Neuronal stem cell (in vitro differentiated cells): ENCODE measurements at regions not wholly inside any gene's neighbourhood (a gene's known extent, or its start where the extent isn't known, plus 50 kb on each side); places are given as distances from the start of the nearest gene placed in this dataset.
A peak's percentile ranks its signal among the peaks of the same experiment; 100 is the strongest.

ENCODE experiments used
- DNase-seq: peaks from one replicate; pipeline ENCODE4 v3.0.0-alpha.2; 2013; ENCODE audit warnings: low spot score
- H2AFZ ChIP-seq: one replicate; pipeline ENCODE4 v1.6.1; 2013; ENCODE audit warnings: mild to moderate bottlenecking, low read length, inconsistent platforms
- H2AK5ac ChIP-seq: 2 replicates; pipeline ENCODE4 v1.6.1; 2013; ENCODE audit warnings: low read depth, mild to moderate bottlenecking, inconsistent platforms, low read length, moderate library complexity, mixed read lengths
- H2BK120ac ChIP-seq: 2 replicates; pipeline ENCODE4 v1.6.1; 2013; ENCODE audit warnings: low read depth, mild to moderate bottlenecking, inconsistent platforms, low read length, moderate library complexity, mixed read lengths
- H2BK12ac ChIP-seq: one replicate; pipeline ENCODE4 v1.6.1; 2013; ENCODE audit warnings: low read length, inconsistent platforms
- H2BK15ac ChIP-seq: 2 replicates; pipeline ENCODE4 v1.6.1; 2013; ENCODE audit warnings: mild to moderate bottlenecking, low read length, inconsistent platforms, mixed read lengths
- H2BK5ac ChIP-seq: one replicate; pipeline ENCODE4 v1.6.1; 2013; ENCODE audit warnings: inconsistent platforms, mild to moderate bottlenecking, low read length, moderate library complexity
- H3K14ac ChIP-seq: one replicate; pipeline ENCODE4 v1.6.1; 2013; ENCODE audit warnings: low read length, inconsistent platforms
- H3K18ac ChIP-seq: 2 replicates; pipeline ENCODE4 v1.6.1; 2013; ENCODE audit warnings: low read length, inconsistent platforms
- H3K23ac ChIP-seq: 2 replicates; pipeline ENCODE4 v1.6.1; 2013; ENCODE audit warnings: low read depth, mild to moderate bottlenecking, mixed read lengths, low read length, inconsistent platforms; ENCODE audit not compliant: poor library complexity
- H3K27ac ChIP-seq: replicated peaks from 3 replicates; pipeline ENCODE4 v1.5.1; 2013; ENCODE audit warnings: low read length, inconsistent platforms
- H3K27me3 ChIP-seq, 3 experiments: 2 replicates each; pipeline ENCODE4 v1.6.1; 2013; ENCODE audit warnings: low read length in 3 of 3, mild to moderate bottlenecking in 2 of 3, inconsistent platforms in 1 of 3, low read depth in 1 of 3, mixed read lengths in 1 of 3, moderate library complexity in 1 of 3; ENCODE audit not compliant: control insufficient read depth in 3 of 3, insufficient read depth in 3 of 3
- H3K36me3 ChIP-seq, 2 donors: replicated peaks in 1 of 2; 2 replicates each; pipeline ENCODE4 v1.6.1; 2013; ENCODE audit warnings: low read length in 2 of 2; ENCODE audit not compliant: control insufficient read depth in 2 of 2, insufficient read depth in 2 of 2
- H3K4ac ChIP-seq: 2 replicates; pipeline ENCODE4 v1.6.1; 2013; ENCODE audit warnings: inconsistent platforms, mild to moderate bottlenecking, low read length, moderate library complexity
- H3K4me1 ChIP-seq, 2 donors: 1 replicate in 1 of 2; 2 replicates in 1 of 2; pipeline ENCODE4 v1.6.1; 2013; ENCODE audit warnings: low read length in 2 of 2, low read depth in 1 of 2; ENCODE audit not compliant: control insufficient read depth in 2 of 2, insufficient read depth in 1 of 2
- H3K4me2 ChIP-seq: one replicate; pipeline ENCODE4 v1.6.1; 2013; ENCODE audit warnings: mild to moderate bottlenecking, low read length, inconsistent platforms; ENCODE audit not compliant: insufficient read depth, poor library complexity, severe bottlenecking
- H3K4me3 ChIP-seq, 2 donors: 2 replicates each; pipeline ENCODE4 v1.5.1; 2013; ENCODE audit warnings: low read length in 2 of 2, mild to moderate bottlenecking in 2 of 2, inconsistent platforms in 1 of 2, moderate library complexity in 1 of 2
- H3K79me1 ChIP-seq: one replicate; pipeline ENCODE4 v1.6.1; 2013; ENCODE audit warnings: low read depth, mild to moderate bottlenecking, inconsistent platforms, low read length, moderate library complexity
- H3K9ac ChIP-seq: one replicate; pipeline ENCODE4 v1.6.1; 2013; ENCODE audit warnings: mild to moderate bottlenecking, low read depth, low read length, inconsistent platforms; ENCODE audit not compliant: poor library complexity
- H3K9me3 ChIP-seq, 2 donors: replicated peaks in 1 of 2; 2 replicates each; pipeline versions ENCODE3 to v1.6.1; 2013; ENCODE audit warnings: low read length in 2 of 2, mild to moderate bottlenecking in 2 of 2, inconsistent platforms in 1 of 2, low read depth in 1 of 2, mixed read lengths in 1 of 2, moderate library complexity in 1 of 2; ENCODE audit not compliant: control insufficient read depth in 2 of 2, insufficient read depth in 1 of 2
- H4K8ac ChIP-seq: one replicate; pipeline ENCODE4 v1.6.1; 2013; ENCODE audit warnings: low read depth, mild to moderate bottlenecking, inconsistent platforms, low read length, moderate library complexity
- H4K91ac ChIP-seq: one replicate; pipeline ENCODE4 v1.6.1; 2013; ENCODE audit warnings: low read length, low read depth, mild to moderate bottlenecking, inconsistent platforms; ENCODE audit not compliant: poor library complexity
- WGBS, 2 donors: extraction: QIAGEN DNeasy Blood & Tissue Kit; methylation state at CpG; one replicate each; pipeline ENCODE4 v1.1.7; 2013; ENCODE audit warnings: missing lambda C conversion rate in 2 of 2, mixed read lengths in 1 of 2; ENCODE audit not compliant: insufficient read length in 2 of 2, insufficient replicate concordance in 1 of 2; ENCODE audit errors: extremely low coverage in 2 of 2; 5-methylcytosine and 5-hydroxymethylcytosine counted together

DNA sequence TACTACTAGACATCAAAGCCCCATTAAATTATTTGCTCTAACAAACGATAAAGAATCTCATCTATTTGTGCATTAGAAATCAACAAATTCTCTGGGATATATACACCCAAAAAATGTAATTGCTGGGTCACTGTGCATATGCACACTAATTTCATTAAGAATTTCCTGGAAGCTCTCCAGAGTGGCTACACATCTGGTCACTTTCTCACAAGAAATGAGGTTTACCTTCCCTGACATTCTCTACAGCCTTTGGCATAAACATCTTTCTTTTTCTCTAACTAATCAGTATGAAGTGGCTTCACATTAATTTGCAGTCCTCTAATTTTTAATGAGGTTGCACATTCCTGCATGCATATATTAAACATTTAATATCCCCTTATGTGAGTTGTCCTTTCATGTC, 150.8 kb upstream of the ANO5 start:
- Histone ChIP-seq H3K4me2 (no peak overlapping the region), H2AFZ (no peak overlapping the region), H3K18ac (no peak overlapping the region), H3K9me3 (no peaks in the 10 kb centered on the region), H3K9ac (no peak overlapping the region), H3K4ac (no peak overlapping the region), H2BK12ac (no peak overlapping the region), H3K79me1 (no peaks in the 10 kb centered on the region), H3K23ac (no peak overlapping the region), H3K36me3 (no peaks in the 10 kb centered on the region), H4K8ac (no peak overlapping the region), H2AK5ac (no peak overlapping the region), H3K14ac (no peak overlapping the region), H3K4me1 (no peaks in the 10 kb centered on the region), H3K27me3 (no peaks in the 10 kb centered on the region), H3K27ac (no peak overlapping the region), H2BK5ac (no peak overlapping the region), H4K91ac (no peak overlapping the region), H2BK120ac (no peak overlapping the region), H3K4me3 (no peak overlapping the region), H2BK15ac (no peak overlapping the region)
- WGBS, 2 donors = no CpG with 5 or more reads among the region's 1 CpG
- no peak for DNase-seq

DNA sequence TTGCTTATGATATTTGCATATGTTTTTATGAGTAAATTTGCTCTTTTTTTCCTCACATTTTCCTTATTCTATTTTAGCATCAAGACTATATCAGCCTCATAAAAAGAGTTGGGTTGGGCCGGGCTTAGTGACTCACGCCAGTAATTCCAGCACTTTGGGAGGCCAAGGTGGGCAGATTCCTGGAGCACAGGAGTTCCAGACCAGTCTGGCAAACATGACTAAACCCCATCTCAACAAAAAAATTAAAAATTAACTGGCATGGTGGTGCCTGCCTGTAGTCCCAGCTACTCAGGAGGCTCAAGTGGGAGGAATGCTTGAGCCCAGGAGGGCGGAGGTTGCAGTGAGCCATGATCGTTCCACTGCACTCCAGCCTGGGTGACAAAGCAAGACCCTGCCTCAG, 148.8 kb upstream of the ANO5 start:
- Histone ChIP-seq H4K91ac (no peak overlapping the region), H3K18ac (no peak overlapping the region), H3K14ac (no peak overlapping the region), H2BK120ac (no peak overlapping the region), H3K4me2 (no peak overlapping the region), H3K36me3 (no peaks in the 10 kb centered on the region), H3K4me1 (no peaks in the 10 kb centered on the region), H2AFZ (no peak overlapping the region), H3K4ac (no peak overlapping the region), H3K9ac (no peak overlapping the region), H3K4me3 (no peak overlapping the region), H3K23ac (no peak overlapping the region), H4K8ac (no peak overlapping the region), H3K27ac (no peak overlapping the region), H3K9me3 (no peaks in the 10 kb centered on the region), H3K27me3 (no peaks in the 10 kb centered on the region), H2AK5ac (no peak overlapping the region), H2BK12ac (no peak overlapping the region), H2BK15ac (no peak overlapping the region), H3K79me1 (no peaks in the 10 kb centered on the region), H2BK5ac (no peak overlapping the region)
- no peak for DNase-seq
- WGBS, 2 donors = no CpG with 5 or more reads among the region's 4 CpGs

DNA sequence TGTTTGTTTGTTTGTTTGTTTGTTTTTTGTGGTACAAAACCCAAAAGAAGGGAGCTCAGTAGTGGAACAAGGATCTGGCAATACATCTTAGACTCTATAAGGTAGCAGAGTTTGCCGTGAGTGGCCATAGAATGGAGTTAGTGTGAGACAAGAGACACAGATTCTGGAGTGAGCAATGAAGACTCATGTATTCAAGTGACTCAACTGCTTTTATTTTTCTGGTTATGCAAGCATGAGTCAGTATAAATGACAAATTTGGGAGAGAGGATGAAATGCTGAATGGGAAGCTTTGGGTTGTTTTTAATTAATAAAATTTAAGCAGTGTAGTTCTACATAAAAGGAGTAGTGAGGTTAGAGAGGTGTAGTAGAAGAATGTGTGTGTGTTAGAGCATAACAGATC, 143.6 kb upstream of the ANO5 start:
- H2BK15ac ChIP-seq = no peak overlapping the region
- H4K8ac ChIP-seq = no peak overlapping the region
- no peak overlapping the region for H3K14ac ChIP-seq
- no peak for DNase-seq
- no peak overlapping the region for H2BK5ac ChIP-seq
- H3K4me2 ChIP-seq = no peak overlapping the region
- no peak overlapping the region for H2AFZ ChIP-seq
- H3K79me1 ChIP-seq = no peaks in the 10 kb centered on the region
- no peaks in the 10 kb centered on the region for H3K4me1 ChIP-seq
- no peak overlapping the region for H3K23ac ChIP-seq
- no peak overlapping the region for H4K91ac ChIP-seq
- no peak overlapping the region for H3K18ac ChIP-seq
- no peaks in the 10 kb centered on the region for H3K9me3 ChIP-seq
- no CpG with 5 or more reads among the region's 1 CpG for WGBS, 2 donors
- H3K9ac ChIP-seq = no peak overlapping the region
- no peaks in the 10 kb centered on the region for H3K27me3 ChIP-seq
- no peaks in the 10 kb centered on the region for H3K36me3 ChIP-seq
- H2BK120ac ChIP-seq = no peak overlapping the region
- no peak overlapping the region for H2BK12ac ChIP-seq
- H3K4me3 ChIP-seq = no peak overlapping the region
- no peak overlapping the region for H2AK5ac ChIP-seq
- H3K4ac ChIP-seq = no peak overlapping the region
- H3K27ac ChIP-seq = no peak overlapping the region

DNA sequence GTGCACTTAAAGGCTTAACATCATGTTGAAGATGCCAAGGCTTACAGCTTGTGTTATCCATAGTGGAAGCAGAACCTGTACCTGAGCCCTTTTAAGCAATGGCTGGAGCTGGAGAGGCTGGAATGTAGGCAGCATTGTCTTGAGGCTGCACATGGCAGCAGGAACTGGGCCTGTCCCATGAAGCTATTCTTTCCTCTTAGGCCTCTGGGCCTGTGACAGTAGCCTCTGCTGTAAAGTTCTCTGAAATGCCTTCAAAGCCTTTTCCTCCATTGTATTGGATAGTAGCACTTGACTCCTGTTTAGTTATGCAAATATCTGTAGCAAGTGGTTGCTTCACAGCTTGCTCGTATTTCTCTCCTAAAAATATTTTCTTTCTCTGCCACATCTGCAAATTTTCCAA, 127.4 kb upstream of the ANO5 start:
- WGBS, 2 donors = no CpG with 5 or more reads among the region's 1 CpG
- Histone ChIP-seq H2BK5ac (no peak overlapping the region), H3K9ac (no peak overlapping the region), H3K4me3 (no peak overlapping the region), H2AFZ (no peak overlapping the region), H3K9me3 (peaks cover 0 to 2% of the 10 kb centered on the region in 2 donors), H2BK15ac (no peak overlapping the region), H3K79me1 (peaks cover 2% of the 10 kb centered on the region), H3K4me2 (no peak overlapping the region), H3K4ac (no peak overlapping the region), H2AK5ac (no peak overlapping the region), H2BK12ac (no peak overlapping the region), H3K4me1 (no peaks in the 10 kb centered on the region), H4K8ac (peak overlapping the region; percentile 92), H4K91ac (no peak overlapping the region), H3K27me3 (no peaks in the 10 kb centered on the region), H3K36me3 (peaks cover 0 to 2% of the 10 kb centered on the region in 2 donors), H3K27ac (no peak overlapping the region), H3K18ac (no peak overlapping the region), H2BK120ac (no peak overlapping the region), H3K14ac (no peak overlapping the region), H3K23ac (no peak overlapping the region)
- DNase-seq = no peak
